ENCODE measurements at regions not wholly inside any gene's neighbourhood (a gene's known extent, or its start where the extent isn't known, plus 50 kb on each side); places are given as distances from the start of the nearest gene placed in this dataset.

DNA sequence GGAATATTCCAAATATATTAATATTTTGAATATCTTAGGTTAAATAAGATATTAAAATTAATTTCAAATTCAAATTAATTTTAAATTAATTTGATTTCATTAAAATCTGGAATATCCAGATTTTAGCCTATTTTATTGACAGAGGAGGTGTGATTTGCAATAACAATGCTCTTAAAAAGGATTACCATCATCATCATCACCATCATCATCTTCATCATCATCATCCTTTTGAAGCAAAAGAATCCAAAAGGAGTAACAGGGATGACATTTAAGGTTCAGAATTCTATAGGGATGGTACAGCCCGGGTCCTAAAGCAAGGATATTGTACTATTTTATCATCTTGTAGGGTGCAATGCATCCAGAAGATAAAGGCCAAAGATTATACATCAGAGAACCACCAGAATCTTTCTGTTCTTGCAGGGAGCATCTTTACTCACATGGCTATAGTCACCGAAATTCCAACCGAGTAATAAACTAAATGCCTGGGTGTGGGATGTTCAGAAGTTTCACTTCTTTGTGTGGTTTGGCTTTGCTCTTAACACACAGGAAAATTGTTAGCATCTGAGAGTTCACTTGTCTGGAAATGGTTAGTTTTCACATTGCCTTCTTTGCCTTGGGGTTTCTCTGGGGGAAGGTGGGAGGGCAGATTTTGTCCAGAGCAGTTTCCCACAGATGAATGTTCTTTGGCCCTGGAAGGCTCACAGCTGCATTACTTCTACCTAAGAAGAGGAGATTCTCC, 99.1 kb upstream of the ITGA6 start:
- no peak for DNase-seq (ENCODE audit: low read depth in 2 of 2)

DNA sequence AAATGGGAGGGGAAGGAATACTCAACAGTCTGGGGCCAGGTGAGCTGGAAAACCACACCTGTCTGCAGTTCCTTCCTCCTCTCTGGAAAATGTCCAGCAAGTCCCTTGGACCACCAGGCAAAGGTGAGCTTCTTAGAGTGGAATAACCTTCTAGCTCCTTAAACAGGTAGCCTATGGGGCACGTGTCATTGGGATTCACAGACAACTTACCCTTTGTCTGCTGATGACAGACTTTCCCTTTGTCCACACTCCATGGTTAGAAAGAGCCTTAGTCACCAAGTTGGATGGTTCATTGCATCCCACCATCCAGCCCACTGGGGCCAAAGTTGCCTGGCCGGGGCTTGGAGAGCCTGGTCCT, 98.0 kb upstream of the ITGA6 start:
- DNase-seq (ENCODE audit: low read depth in 2 of 2) = no peak

DNA sequence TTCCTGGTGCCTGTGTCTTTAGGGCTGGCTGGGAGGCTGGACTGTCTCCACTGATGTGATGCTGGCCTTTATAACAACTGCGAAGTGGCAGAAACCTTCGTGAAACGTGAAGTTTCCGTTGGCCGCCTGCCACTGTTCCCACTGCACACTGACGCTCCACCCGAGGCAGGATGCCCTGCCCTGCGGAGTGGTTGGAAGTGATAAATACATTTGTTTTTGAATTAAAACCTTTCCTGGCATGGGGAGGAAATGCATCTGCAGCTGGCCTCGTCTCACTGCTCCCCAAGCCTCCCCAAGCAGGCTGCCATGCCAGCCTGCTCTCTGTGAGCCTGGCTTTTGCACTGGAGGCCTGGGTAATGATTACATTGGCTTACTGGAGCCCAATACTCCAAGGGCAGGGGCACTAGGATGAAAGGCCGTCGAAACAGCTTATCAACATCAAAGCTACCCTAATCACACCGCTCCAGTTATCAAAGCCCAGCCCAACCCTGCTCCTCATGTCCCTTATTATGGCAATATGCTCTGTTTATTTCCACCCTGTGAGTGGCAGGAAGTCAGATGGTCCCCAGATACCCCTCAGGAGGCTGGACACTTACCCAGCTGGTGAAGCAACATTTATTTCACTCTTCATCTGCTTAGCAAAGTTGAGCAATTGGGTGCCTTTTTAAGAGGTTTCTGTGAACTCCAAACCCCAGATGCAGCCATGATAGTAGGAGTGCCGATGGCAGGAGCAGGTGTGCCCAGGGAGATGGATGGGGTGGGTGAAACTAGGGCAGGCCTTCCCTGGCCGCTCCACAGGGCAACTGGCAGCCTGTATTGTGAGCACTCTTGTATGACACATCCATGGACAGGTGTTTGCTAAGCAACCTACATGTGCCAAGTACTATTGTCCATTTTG, 97.4 kb upstream of the ITGA6 start:
- DNase-seq (ENCODE audit: low read depth in 2 of 2) = no peak

DNA sequence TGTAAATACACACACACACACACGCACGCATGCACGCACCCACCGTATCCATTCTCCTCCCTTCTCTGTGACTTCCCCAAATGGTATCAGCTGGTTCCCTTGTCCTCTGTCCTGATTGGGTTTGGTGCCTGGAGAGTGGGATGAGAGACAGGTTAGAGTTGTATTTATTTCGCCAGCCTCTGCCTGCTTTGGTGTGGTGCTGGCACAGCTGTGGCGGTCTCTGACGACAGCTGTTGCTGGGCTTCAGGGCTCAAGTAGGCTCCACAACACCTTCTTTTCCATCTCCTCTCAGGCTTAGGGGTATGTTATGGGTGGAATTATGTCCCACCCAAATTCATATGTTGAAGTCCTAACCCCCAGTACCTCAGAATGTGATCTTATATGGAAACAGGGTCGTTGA, 94.9 kb upstream of the ITGA6 start:
- no peak for DNase-seq (ENCODE audit: low read depth in 2 of 2)

DNA sequence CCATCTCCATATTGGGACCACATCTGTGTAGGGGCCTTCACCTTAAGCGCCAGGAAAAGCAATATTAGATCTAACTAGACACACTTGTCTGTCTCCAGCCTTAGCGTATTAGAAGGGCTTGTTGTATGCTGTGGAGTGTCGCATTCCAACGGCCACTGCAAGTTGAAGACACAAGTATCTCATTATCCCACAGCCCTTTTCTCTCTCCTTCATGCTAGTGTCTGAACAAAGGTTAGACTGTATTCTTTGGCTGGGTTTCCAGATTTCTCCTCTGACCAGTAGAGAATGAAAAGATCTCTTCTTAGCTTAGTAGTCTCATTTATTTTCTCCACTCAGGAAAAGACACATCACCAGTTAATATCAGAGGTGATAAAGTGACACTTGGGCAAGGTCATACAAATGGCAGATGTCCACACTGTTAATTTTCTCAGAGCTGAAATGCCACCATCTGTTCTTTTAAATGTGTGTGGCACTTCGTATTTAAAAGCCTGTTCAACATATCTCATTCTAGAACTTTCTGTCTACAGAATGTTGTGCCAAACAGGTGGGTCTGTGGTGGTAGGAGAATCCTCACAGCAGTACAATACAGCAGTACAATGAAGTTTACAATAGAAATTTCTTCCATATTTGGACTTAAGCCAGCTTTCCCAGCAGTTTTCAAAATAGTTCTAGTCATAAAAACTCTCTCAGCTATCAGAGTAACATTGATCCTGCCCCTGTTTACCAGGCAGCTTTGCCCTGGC, 94.0 kb upstream of the ITGA6 start:
- DNase-seq (ENCODE audit: low read depth in 2 of 2) = no peak

DNA sequence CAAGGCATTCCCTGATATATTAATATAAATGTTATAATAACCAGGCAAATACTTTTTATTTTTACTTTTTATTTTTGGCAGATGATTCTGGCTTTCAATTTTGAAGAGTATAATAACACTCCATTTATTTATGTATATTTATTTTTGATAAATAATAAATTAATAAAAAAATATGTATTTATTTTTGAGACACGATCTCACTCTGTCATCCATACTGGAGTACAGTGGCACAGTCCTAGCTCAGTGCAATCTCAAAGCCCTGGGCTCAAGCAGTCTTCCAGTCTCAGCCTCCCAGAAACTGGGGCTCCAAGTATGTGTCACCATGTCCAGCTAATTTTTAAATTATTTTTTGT, 93.4 kb upstream of the ITGA6 start:
- no peak for DNase-seq (ENCODE audit: low read depth in 2 of 2)

DNA sequence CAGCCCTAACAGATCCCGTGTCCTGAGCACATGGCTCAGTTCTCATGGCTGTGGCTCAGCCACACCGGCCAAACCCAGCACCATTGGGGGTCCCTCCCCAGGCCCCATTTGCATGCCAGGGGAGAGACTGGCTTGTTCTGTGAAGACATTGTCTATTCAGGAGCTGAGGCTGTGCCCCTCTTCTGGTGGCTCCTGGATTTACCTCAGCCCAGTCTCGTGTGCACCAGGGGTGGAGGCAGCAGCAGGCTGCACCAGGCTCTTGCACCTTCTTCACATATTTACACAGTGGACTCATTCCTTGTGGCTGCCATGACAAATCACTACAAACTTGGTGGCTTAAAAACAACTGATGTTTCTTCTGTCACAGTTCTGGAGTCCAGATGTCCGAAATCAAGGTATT, 92.4 kb upstream of the ITGA6 start:
- DNase-seq (ENCODE audit: low read depth in 2 of 2) = no peak

DNA sequence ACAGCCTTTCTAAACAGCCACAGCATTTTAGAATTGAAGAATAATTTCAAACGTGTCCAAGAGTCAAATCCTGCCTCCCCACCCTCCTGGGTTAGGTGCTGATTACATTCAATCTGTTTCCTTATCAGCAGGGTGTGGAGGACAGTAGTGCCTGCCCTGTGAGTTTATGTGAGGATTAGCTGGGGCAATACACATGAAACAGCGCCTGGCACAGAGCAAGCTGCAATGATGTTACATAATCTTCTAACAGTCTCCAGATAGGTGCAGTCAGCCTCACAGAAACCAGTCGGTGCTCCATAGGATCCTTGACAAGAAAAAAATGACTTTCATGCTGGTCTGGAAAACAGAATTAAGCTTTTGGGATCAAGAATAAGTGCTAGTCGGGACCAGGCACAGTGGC, 91.7 kb upstream of the ITGA6 start:
- no peak for DNase-seq (ENCODE audit: low read depth in 2 of 2)

DNA sequence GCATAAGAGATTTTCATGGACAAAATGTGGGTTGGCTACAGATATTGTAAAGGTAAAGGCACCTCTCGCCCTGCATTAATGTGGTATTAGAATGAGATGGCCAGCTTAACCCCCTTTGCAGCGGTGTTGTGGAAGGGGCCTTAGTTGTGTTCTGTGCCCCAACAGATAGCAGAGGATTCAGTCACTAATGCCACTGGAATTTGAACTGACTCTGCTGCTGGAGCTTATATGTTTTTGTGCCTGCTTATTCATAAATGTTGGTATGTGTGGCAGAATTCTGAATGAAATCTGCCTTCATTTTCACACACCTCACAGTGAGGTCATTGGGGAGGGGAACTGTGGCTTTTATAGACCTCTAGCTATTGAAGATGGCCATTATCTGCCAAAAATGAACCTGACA, 90.7 kb upstream of the ITGA6 start:
- no peak for DNase-seq (ENCODE audit: low read depth in 2 of 2)

DNA sequence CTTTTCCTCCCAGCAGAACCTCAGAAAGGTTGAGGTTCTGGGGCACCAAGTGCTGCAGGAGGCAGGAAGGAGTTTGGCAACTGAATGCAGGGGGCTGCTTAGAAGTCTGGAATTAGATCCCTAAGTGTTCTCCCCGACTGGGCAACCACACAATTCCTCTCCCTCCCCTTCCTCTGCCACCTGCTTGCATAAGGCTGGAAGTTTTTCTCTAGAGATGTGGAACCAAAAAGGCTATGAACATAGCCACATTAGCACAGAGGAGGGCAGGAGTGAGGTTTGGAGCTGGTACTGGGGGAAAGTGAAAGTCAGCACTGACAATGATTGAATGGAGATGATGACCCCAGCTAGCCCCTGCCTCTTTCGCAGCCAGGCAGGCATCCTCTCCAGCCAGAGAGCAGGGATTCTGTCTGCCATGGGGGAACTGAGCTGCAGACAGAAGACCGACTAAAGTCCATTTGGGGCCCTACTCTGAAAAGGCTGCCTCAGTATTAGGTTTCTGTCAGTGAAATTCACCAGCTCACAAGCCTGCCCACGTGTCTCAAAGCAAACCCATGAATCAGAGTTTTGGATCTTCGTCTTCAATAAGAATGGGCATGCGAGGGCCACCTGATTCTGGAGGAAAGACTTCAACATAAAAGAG, 87.9 kb upstream of the ITGA6 start:
- no peak for DNase-seq (ENCODE audit: low read depth in 2 of 2)

DNA sequence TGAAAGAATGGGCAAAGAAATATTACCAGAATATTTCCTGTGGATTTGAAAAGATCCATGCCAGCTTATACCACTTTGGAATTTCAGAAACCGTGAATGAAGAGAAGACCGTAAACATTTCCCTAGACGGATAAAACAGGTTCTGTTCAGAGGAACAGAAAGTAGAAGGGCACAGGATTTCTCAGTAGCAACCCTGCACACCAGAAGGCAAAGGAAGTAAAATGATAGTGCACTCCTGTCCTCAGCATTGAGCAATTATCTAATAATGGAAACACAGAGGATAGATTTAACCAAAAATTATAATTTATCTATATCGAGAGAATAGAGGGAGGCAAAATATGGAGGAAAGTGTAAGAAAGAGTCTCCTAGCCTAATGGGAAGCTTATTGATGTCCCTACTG, 87.0 kb upstream of the ITGA6 start:
- DNase-seq (ENCODE audit: low read depth in 2 of 2) = no peak

DNA sequence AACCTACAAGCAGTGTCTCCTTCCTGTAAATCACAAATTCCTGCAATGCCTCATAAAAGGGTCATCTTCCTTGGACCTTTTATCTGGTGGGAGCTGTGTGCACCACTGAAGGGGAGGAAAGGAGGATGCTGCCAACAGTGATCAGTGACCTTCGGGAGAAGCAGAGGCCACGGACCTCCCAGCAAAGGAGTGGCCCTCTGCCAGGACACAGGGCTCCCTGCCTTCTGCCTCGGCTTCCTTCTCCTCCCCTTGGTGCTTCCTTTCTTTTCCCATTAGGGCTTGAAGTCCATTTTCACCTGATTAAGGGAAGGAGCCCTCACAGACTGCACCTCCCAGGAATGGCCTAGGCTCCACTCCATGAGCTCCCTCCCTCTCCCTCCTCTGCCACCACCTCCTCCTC, 85.3 kb upstream of the ITGA6 start:
- DNase-seq (ENCODE audit: low read depth in 2 of 2) = no peak

DNA sequence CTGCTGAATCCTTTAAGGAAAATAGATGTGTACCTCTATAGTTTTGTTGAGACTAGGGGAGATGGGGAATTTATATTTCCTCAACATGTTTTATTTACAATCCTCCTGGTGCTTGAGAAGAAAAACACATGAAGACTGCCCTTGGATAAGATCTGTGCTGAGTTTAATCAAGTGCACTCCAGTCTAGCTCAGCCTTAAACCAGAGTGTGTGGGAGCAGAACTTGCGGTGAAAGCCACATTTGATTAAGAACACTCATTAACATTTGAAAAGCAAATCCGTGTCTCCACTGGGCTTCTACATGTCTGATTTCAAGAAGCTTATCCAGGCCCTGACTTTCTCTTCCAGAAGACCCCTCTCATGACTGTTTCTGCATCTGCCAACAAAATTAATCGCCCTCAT, 84.8 kb upstream of the ITGA6 start:
- DNase-seq (ENCODE audit: low read depth in 2 of 2) = no peak

DNA sequence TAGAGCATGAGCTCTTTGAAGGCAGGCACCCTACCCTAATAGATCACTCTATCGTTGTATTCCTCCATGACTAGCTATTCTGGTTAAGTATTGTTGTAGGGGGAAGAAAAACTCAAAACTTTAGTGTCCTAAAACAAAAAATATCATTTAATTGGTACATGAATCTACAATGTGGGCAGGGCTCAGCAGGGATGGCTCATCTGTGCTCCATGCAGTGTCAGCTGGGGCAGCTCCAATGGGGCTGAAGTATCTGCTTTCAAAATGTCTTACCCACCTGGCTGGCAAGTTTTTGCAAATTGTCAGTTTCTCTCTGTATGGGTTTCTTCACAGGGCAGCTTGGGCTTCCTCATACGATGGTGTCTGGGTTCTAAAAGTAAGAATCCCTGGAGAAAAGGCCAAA, 83.2 kb upstream of the ITGA6 start:
- DNase-seq (ENCODE audit: low read depth in 2 of 2) = no peak

DNA sequence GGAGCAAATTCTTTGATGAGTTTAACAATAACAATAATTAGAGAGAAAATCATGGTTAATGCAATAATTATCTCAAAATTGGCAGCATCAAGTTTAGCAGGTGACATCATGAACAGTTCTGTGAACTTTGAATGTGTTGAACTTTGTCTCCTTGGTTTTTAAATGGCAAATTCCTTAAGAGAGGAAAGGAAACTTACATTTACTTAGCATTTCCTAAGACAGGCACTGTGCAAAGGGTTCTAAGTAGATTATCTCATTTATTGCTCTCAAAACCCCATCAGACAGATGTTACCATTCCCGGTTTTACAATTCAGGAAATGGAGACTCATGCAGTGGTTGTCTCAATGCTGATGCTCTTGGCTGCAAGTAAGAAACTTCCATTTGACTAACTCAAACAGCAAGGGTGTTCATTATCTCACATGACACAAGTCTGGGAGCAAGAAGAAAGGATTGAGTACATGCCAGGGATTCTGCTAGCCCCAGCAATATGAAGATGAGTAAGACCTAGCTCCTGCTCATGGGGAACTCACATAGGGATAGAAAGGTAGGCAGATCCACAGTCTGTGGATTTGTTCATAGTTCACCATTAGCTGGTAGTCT, 81.3 kb upstream of the ITGA6 start:
- DNase-seq (ENCODE audit: low read depth in 2 of 2) = no peak

DNA sequence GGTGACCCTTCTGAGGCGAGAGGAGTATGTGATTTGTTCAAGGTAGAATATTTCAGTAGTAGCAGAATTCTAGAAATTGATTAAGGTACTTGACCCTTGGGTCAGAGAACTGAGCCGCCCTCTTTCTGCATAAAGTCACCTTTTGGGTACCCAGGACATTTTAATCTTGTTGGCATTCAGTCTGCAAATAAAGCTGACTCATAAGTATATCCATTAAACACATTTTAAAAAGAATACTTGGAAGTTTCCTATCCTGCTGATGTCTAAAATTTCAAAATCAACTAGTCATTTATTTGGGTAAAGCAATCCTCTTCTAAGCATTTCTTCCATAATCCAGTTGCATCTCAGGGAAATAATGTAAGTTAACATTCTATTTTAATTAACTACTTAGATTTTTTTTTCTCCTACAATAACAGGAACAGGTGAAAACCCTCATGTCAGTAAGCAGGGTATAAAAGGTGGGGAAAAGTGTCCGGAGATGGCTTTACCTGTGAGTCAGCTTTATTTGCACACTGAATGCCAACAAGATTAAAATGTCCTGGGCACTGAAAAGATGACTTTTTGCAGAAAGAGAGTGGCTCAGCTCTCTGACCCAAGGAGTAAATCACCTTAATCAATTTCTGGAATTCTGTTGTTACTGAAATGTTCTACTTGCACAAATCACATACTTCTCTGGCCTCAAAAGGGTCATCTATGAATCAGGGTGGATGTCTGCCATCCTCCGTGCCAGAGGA, 78.7 kb upstream of the ITGA6 start:
- DNase-seq (ENCODE audit: low read depth in 2 of 2) = no peak

DNA sequence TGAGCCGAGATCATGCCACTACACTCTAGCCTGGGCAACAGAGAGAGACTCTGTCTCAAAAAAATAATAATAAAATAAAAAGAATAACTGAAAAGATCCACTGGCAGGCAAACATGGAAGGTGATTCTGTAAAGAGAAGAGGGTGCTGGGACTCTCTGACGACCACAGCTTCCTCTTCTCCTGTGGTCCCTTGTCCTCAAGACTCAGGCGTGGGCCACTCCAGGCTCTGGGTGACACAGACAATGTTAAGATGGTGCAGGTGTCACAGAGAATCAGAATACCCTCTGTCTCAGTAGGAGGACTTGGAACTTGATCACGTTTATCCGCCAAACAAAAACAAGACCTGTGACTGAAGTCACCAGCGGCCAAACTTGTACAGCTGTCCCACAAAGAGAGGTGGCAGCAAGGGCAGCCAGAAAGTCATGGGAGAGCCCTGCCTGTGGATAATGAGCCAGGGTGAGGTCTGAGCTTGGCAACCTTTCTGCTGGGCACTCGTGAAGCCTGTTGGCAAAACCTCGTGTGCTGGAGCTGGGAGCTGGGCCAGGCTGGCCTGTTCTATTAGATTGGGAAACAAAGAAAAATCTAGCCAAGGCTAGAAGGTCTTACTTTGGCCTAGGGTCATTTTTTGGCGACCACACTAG, 76.4 kb upstream of the ITGA6 start:
- DNase-seq (ENCODE audit: low read depth in 2 of 2) = no peak

DNA sequence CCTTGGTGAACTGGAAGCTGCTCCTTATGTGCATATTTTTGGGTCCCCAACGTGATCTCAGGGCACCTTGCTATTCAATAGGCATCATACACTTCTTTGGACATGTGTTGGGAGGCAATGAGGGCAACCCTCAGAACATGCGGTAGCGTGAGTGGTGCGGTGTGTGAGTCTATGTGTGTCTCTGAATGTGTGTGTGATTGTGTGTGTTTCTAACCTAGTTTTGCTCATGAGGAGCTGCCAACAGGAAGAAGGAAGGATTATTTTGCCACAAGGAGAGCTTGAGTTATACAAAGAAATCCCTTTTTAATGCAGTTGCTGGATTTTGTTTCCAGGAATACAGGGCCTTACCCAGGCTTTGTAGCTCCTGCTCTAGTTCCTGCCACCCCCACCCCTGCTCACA, 75.8 kb upstream of the ITGA6 start:
- no peak for DNase-seq (ENCODE audit: low read depth in 2 of 2)

DNA sequence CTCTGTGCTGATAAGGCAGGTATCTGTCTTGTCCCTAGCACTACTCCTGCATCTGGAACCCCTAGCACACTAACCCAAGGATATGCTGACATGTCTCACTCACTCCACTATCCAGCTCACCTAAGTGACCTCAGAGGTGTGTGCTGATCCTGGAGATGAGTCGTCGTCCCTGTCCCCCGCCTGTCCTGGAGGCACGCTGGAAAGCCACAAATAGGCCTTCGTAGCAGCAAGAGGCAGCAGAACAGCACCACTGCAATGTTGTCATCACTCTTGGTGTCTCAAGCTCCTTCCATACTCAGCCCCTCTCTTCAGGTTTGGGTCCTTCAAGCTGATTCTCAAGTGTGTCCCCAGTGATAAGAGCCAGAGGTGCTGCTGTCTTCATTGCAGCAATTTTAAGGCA, 73.0 kb upstream of the ITGA6 start:
- no peak for DNase-seq (ENCODE audit: low read depth in 2 of 2)

DNA sequence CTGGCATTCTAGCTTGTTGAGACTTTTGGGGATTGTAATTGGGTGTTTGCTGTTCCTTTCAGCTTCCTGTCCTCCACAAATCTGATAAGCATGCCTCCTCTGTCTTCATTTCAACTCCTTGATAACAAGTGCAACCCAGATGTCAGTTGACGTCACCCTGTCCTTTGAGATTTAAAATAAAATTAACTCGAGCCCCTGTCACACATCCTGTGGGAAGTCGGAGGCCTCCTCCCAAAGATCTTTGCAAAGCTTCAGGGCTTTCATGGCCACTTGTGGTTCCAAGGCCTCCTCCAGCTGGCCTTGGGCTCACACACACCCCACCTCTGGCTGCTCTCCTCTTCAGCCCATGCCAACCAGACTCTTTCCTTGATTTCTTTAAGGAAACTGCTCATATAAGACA, 69.9 kb upstream of the ITGA6 start:
- DNase-seq (ENCODE audit: low read depth in 2 of 2) = no peak
